Vagina (tissue), 2 donors: ENCODE measurements at regions not wholly inside any gene's neighbourhood (a gene's known extent, or its start where the extent isn't known, plus 50 kb on each side); places are given as distances from the start of the nearest gene placed in this dataset.

Source experiments
- DNase-seq, 2 donors: peaks; one replicate each; pipeline ENCODE4 v3.0.0-alpha.2; 2017; ENCODE audit errors: extremely low spot score in 2 of 2
- H3K27ac ChIP-seq: fragments of 200-600 bp; sonication (generic); one replicate; pipeline ENCODE4 v1.5.1; 2019
- H3K27me3 ChIP-seq: fragments of 200-600 bp; sonication (generic); one replicate; pipeline ENCODE4 v1.5.1; 2019
- H3K36me3 ChIP-seq, 2 donors: fragments of 200-600 bp; sonication (generic); one replicate each; pipeline ENCODE4 v1.5.1; 2017 to 2019
- H3K4me1 ChIP-seq: fragments of 200-600 bp; sonication (generic); one replicate; pipeline ENCODE4 v1.5.1; 2019
- H3K4me3 ChIP-seq, 2 donors: fragments of 200-600 bp; sonication (generic); 1 replicate in 1 of 2; 2 replicates in 1 of 2; pipeline ENCODE4 v1.5.1; 2016 to 2019
- H3K9me3 ChIP-seq: fragments of 200-600 bp; sonication (generic); one replicate; pipeline ENCODE4 v1.5.1; 2019
- POLR2A ChIP-seq, 2 donors: fragments of 450-650 bp; IDR thresholded peaks; one replicate each; pipeline ENCODE4 v1.6.1; 2017; ENCODE audit warnings: antibody characterized with exemption in 2 of 2, mild to moderate bottlenecking in 2 of 2, moderate library complexity in 2 of 2
- POLR2AphosphoS5 ChIP-seq, 2 donors: sonication (generic); formaldehyde crosslinking; IDR thresholded peaks; one replicate each; pipeline ENCODE4 v1.9.0; 2017; ENCODE audit warnings: antibody characterized with exemption in 2 of 2, mild to moderate bottlenecking in 2 of 2, low read depth in 1 of 2; ENCODE audit not compliant: insufficient read depth in 1 of 2
- intact Hi-C: fragments of 100-400 bp; cut with DNase I; formaldehyde crosslinking; loops from one replicate; pipeline ENCODE4 v1.15.1; 2023
- TF ChIP-seq, protein P1 (sequence below), 3 experiments: fragments of 450-650 bp in 2 of 3; fragments of 200-600 bp in 1 of 3; sonication (generic) in 1 of 3; IDR thresholded peaks; one replicate each; pipeline ENCODE4 v1.5.1; 2017 to 2019; ENCODE audit warnings: antibody characterized with exemption in 3 of 3, mild to moderate bottlenecking in 2 of 3, moderate library complexity in 2 of 3

DNA sequence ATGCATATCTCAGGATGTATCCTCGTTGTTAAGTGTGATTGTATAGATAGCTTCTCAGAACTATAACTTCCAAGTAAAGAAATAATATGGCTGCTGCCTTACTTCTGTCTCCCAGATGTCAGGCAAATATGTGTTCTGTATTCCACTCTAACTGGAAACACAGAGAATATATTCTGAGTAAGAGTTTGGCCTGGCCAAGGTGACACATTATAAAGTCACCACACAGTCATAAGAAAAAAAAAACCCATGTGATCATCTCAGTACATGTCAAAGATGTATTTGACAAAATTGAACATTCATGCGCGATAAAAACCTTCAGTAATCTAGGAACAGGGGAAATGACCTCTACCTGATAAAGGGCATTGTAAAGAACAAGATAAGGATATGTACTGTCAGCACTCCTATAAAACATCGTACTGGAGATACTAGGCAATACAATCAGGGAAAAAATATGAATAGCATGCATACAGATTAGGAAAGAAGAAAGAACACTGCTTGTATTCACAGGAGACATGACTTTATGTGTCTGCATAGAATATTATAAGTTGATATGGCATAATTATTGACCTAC, 207.1 kb downstream of the ZNF330 start:
- Histone ChIP-seq H3K4me1 (no peaks in the 10 kb centered on the region), H3K27ac (no peak overlapping the region), H3K4me3 (no peak overlapping the region), H3K9me3 (peaks cover 2% of the 10 kb centered on the region), H3K36me3 (no peaks in the 10 kb centered on the region), H3K27me3 (no peaks in the 10 kb centered on the region)
- DNase-seq, result no peak
- TF ChIP-seq POLR2A (IDR thresholded peaks at IDR 0.05) (no peak), POLR2AphosphoS5 (IDR thresholded peaks at IDR 0.05; ENCODE audit: insufficient read depth in 1 of 2, low read depth in 1 of 2) (no peak)
- TF ChIP-seq, protein P1, sequence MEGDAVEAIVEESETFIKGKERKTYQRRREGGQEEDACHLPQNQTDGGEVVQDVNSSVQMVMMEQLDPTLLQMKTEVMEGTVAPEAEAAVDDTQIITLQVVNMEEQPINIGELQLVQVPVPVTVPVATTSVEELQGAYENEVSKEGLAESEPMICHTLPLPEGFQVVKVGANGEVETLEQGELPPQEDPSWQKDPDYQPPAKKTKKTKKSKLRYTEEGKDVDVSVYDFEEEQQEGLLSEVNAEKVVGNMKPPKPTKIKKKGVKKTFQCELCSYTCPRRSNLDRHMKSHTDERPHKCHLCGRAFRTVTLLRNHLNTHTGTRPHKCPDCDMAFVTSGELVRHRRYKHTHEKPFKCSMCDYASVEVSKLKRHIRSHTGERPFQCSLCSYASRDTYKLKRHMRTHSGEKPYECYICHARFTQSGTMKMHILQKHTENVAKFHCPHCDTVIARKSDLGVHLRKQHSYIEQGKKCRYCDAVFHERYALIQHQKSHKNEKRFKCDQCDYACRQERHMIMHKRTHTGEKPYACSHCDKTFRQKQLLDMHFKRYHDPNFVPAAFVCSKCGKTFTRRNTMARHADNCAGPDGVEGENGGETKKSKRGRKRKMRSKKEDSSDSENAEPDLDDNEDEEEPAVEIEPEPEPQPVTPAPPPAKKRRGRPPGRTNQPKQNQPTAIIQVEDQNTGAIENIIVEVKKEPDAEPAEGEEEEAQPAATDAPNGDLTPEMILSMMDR (IDR thresholded peaks at IDR 0.05), result no peak
- intact Hi-C loops, result loop anchor here (10.0 kb wide), 1 partner anchor 1427 kb away; no protein-coding TSS in a partner anchor

DNA sequence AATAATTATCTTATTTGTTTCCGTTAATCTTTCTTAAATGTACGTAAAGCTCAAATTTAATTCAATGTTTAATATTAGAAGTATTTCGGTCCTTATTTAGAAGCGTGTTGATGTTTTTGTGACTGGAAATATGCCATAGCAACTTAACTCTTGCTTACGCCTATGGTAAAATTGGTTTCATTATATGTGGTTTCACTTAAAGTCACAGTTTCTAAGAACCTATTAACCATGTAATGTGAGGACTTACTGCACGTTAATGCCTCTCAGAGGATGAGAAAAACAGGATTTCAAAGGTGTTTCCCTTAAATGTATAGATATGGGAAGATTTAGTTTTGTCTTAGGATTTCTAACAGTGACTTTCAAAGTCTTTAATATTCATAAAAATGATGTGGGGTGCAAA, 206.4 kb upstream of the IL15 start:
- no peak for DNase-seq
- no peaks in the 10 kb centered on the region for H3K36me3 ChIP-seq
- H3K4me3 ChIP-seq, result no peak overlapping the region
- H3K4me1 ChIP-seq, result no peaks in the 10 kb centered on the region
- TF ChIP-seq POLR2AphosphoS5 (IDR thresholded peaks at IDR 0.05; ENCODE audit: insufficient read depth in 1 of 2, low read depth in 1 of 2), result no peak
- TF ChIP-seq, protein P1 (IDR thresholded peaks at IDR 0.05), result no peak
- TF ChIP-seq POLR2A (IDR thresholded peaks at IDR 0.05), result no peak
- no peaks in the 10 kb centered on the region for H3K27me3 ChIP-seq
- no peak overlapping the region for H3K27ac ChIP-seq
- intact Hi-C loops, result loop anchor here (10.0 kb wide), 1 partner anchor 1425 kb away; no protein-coding TSS in a partner anchor
- H3K9me3 ChIP-seq, result no peaks in the 10 kb centered on the region

DNA sequence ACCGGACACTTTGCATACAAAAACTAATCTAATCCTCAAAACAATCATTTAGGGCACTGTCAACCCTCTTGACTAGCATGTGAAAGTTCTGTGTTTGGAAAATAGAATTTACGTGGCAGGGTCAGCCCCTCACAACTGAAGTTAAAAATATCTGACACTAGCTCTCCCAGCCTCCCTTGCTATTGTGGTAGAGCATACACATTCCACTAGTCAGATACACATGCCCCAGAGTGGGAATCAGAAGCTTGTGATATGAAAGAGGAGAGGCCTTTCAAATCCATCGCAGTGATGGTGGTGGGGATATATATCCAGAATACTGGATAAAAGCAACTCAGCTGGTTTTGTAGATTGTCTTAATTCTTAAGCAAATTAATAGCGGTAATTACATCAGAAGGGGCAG, 205.7 kb upstream of the IL15 start:
- Histone ChIP-seq H3K9me3 (no peaks in the 10 kb centered on the region), H3K4me1 (no peaks in the 10 kb centered on the region), H3K4me3 (no peak overlapping the region), H3K36me3 (no peaks in the 10 kb centered on the region), H3K27ac (no peak overlapping the region), H3K27me3 (no peaks in the 10 kb centered on the region)
- intact Hi-C loops, result no loop called here
- TF ChIP-seq POLR2AphosphoS5 (IDR thresholded peaks at IDR 0.05; ENCODE audit: insufficient read depth in 1 of 2, low read depth in 1 of 2) (no peak), POLR2A (IDR thresholded peaks at IDR 0.05) (no peak)
- TF ChIP-seq, protein P1 (IDR thresholded peaks at IDR 0.05), result no peak
- DNase-seq, result no peak

DNA sequence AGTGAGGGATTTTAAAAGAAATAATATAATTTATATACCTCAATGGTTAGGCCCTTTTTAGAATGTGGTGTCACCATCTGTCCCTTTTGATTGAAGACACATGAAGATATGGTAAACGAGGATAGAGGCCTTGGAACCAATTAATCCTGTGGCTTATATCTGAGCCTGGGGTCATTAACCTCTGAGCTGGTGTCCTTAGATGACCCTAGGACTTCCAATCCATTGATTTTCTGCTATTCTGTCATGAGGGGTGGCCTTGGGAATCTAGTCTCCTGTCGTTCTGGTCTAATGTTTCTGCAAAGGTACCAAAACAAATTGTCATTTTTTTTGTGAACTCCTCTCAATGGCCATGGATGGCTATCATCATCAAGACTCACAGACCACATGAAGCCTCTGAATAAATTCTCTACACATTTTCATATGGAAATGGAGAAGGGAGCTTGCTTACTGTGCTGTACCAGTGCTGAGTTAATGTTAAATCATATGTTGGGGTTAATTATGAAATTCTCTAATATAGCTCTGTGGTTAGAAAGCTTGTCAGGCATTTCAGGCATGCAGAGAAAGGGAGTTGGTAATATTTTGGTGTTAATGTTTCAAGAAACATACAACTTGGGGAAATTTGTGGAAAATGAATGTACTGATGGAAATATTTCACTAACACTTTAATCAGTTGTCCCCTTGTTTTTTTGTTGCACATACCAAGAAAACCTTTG, 204.2 kb upstream of the IL15 start:
- DNase-seq, result no peak
- no peaks in the 10 kb centered on the region for H3K4me1 ChIP-seq
- H3K36me3 ChIP-seq, result no peaks in the 10 kb centered on the region
- no peaks in the 10 kb centered on the region for H3K9me3 ChIP-seq
- no peak overlapping the region for H3K27ac ChIP-seq
- H3K27me3 ChIP-seq, result no peaks in the 10 kb centered on the region
- intact Hi-C loops, result no loop called here
- TF ChIP-seq POLR2AphosphoS5 (IDR thresholded peaks at IDR 0.05; ENCODE audit: insufficient read depth in 1 of 2, low read depth in 1 of 2) (no peak), POLR2A (IDR thresholded peaks at IDR 0.05) (no peak)
- TF ChIP-seq, protein P1 (IDR thresholded peaks at IDR 0.05), result no peak
- H3K4me3 ChIP-seq, result no peak overlapping the region
